ENCODE measurements at regions not wholly inside any gene's neighbourhood (a gene's known extent, or its start where the extent isn't known, plus 50 kb on each side); places are given as distances from the start of the nearest gene placed in this dataset.

DNA sequence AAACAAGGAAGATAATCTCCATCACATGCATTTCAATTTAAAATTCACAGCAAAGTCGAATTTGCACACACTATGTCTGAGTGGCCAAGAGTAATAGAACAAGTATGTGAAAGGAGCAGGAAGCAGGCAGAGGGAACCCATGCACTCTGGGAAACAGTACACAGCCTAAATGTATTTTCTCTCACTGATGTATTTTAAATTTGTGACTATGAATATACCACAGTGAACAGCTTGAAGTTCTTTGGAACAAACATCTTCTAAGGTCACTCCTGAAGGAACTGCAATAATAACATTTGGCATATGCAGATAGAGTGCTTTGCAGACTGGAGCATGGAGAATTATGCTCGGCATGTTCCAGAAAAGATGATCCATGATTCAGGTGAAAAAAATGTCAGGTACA is 223.1 kb upstream of the PKN2 start (continued):
- TF ChIP-seq, protein P1, sequence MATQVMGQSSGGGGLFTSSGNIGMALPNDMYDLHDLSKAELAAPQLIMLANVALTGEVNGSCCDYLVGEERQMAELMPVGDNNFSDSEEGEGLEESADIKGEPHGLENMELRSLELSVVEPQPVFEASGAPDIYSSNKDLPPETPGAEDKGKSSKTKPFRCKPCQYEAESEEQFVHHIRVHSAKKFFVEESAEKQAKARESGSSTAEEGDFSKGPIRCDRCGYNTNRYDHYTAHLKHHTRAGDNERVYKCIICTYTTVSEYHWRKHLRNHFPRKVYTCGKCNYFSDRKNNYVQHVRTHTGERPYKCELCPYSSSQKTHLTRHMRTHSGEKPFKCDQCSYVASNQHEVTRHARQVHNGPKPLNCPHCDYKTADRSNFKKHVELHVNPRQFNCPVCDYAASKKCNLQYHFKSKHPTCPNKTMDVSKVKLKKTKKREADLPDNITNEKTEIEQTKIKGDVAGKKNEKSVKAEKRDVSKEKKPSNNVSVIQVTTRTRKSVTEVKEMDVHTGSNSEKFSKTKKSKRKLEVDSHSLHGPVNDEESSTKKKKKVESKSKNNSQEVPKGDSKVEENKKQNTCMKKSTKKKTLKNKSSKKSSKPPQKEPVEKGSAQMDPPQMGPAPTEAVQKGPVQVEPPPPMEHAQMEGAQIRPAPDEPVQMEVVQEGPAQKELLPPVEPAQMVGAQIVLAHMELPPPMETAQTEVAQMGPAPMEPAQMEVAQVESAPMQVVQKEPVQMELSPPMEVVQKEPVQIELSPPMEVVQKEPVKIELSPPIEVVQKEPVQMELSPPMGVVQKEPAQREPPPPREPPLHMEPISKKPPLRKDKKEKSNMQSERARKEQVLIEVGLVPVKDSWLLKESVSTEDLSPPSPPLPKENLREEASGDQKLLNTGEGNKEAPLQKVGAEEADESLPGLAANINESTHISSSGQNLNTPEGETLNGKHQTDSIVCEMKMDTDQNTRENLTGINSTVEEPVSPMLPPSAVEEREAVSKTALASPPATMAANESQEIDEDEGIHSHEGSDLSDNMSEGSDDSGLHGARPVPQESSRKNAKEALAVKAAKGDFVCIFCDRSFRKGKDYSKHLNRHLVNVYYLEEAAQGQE (IDR thresholded peaks at IDR 0.05; ENCODE audit: low read depth, low read length) = no peak
- TF ChIP-seq BCL11A (IDR thresholded peaks at IDR 0.05; ENCODE audit: low read depth, low read length) = no peak
- no peak for TF ChIP-seq ZNF217 (IDR thresholded peaks at IDR 0.05)
- TF ChIP-seq, protein P2, sequence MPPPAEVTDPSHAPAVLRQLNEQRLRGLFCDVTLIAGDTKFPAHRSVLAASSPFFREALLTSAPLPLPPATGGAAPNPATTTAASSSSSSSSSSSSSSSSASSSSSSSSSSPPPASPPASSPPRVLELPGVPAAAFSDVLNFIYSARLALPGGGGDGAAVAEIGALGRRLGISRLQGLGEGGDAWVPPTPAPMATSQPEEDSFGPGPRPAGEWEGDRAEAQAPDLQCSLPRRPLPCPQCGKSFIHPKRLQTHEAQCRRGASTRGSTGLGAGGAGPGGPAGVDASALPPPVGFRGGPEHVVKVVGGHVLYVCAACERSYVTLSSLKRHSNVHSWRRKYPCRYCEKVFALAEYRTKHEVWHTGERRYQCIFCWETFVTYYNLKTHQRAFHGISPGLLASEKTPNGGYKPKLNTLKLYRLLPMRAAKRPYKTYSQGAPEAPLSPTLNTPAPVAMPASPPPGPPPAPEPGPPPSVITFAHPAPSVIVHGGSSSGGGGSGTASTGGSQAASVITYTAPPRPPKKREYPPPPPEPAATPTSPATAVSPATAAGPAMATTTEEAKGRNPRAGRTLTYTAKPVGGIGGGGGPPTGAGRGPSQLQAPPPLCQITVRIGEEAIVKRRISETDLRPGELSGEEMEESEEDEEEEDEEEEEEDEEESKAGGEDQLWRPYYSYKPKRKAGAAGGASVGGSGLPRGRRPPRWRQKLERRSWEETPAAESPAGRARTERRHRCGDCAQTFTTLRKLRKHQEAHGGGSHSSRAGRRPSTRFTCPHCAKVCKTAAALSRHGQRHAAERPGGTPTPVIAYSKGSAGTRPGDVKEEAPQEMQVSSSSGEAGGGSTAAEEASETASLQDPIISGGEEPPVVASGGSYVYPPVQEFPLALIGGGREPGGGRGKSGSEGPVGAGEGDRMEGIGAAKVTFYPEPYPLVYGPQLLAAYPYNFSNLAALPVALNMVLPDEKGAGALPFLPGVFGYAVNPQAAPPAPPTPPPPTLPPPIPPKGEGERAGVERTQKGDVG (CRISPR knock-in tag; IDR thresholded peaks at IDR 0.05) = no peak
- TF ChIP-seq, protein P3, sequence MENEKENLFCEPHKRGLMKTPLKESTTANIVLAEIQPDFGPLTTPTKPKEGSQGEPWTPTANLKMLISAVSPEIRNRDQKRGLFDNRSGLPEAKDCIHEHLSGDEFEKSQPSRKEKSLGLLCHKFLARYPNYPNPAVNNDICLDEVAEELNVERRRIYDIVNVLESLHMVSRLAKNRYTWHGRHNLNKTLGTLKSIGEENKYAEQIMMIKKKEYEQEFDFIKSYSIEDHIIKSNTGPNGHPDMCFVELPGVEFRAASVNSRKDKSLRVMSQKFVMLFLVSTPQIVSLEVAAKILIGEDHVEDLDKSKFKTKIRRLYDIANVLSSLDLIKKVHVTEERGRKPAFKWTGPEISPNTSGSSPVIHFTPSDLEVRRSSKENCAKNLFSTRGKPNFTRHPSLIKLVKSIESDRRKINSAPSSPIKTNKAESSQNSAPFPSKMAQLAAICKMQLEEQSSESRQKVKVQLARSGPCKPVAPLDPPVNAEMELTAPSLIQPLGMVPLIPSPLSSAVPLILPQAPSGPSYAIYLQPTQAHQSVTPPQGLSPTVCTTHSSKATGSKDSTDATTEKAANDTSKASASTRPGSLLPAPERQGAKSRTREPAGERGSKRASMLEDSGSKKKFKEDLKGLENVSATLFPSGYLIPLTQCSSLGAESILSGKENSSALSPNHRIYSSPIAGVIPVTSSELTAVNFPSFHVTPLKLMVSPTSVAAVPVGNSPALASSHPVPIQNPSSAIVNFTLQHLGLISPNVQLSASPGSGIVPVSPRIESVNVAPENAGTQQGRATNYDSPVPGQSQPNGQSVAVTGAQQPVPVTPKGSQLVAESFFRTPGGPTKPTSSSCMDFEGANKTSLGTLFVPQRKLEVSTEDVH (IDR thresholded peaks at IDR 0.05; ENCODE audit: low read depth, partially characterized antibody) = no peak
- TF ChIP-seq, protein P4, sequence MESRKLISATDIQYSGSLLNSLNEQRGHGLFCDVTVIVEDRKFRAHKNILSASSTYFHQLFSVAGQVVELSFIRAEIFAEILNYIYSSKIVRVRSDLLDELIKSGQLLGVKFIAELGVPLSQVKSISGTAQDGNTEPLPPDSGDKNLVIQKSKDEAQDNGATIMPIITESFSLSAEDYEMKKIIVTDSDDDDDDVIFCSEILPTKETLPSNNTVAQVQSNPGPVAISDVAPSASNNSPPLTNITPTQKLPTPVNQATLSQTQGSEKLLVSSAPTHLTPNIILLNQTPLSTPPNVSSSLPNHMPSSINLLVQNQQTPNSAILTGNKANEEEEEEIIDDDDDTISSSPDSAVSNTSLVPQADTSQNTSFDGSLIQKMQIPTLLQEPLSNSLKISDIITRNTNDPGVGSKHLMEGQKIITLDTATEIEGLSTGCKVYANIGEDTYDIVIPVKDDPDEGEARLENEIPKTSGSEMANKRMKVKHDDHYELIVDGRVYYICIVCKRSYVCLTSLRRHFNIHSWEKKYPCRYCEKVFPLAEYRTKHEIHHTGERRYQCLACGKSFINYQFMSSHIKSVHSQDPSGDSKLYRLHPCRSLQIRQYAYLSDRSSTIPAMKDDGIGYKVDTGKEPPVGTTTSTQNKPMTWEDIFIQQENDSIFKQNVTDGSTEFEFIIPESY (IDR thresholded peaks at IDR 0.05) = no peak
- no peak for TF ChIP-seq MYC (IDR thresholded peaks at IDR 0.05; ENCODE audit: insufficient read depth, insufficient read length, insufficient replicate concordance, low read length, severe bottlenecking)

Data from GM12878 (cell line).